Breast epithelium (tissue), 3 donors: ENCODE measurements at regions not wholly inside any gene's neighbourhood (a gene's known extent, or its start where the extent isn't known, plus 50 kb on each side); places are given as distances from the start of the nearest gene placed in this dataset.
"Not testable (repeated sequence)": the region's sequence is repeated elsewhere in the genome, so short reads cannot be mapped to it uniquely, and the experiment has no call there.

Experiments used
- POLR2AphosphoS5 ChIP-seq, 3 donors: sonication (generic); formaldehyde crosslinking; IDR thresholded peaks; one replicate each; pipeline ENCODE4 v1.6.1; 2017; ENCODE audit warnings: antibody characterized with exemption in 3 of 3
- TF ChIP-seq, protein P1 (sequence below), 3 donors: fragments of 450-650 bp; IDR thresholded peaks; one replicate each; pipeline ENCODE4 v1.5.1; 2016 to 2017; ENCODE audit warnings: antibody characterized with exemption in 3 of 3, mild to moderate bottlenecking in 3 of 3, moderate library complexity in 3 of 3

DNA sequence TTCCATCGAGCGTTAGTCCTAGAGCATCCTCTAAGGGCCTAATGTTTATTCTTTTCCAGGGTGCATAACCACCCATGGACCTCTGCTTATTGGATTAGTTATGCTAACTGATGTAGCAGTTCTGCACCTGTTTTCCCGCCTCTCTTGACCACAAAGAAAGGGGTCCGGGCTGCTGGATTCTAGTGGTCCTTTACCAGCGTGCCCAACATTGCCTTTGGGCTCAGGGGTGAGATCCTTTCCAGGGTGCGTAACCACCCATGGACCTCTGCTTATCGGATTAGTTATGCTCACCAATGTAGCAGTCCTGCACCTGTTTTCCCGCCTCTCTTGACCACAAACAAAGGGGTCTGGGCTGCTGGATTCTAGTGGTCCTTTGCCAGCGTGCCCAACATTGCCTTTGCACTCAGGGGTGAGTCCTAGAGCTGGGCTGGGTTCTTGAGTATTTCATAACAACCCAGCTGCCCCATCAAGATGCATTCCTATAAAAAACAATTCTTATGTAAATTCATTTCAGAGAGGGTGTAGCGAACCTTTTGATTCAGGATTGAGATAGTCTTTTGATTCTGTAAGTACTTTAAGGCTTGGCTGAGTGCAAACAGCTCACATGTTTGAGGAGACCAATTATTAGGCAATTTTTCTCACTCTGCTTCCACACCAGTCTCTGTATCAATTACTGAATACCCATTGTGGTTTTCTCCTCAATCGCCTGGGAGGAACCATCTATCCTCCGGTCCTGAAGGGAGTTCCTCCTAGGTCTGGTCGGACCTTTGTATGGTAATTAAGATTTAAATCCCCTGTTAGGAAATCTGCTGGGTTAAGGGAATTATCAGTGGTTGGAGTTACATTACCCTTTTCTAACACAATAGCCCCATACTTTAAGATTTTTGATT, 253.0 kb upstream of the CNR1 start:
- TF ChIP-seq, protein P1, sequence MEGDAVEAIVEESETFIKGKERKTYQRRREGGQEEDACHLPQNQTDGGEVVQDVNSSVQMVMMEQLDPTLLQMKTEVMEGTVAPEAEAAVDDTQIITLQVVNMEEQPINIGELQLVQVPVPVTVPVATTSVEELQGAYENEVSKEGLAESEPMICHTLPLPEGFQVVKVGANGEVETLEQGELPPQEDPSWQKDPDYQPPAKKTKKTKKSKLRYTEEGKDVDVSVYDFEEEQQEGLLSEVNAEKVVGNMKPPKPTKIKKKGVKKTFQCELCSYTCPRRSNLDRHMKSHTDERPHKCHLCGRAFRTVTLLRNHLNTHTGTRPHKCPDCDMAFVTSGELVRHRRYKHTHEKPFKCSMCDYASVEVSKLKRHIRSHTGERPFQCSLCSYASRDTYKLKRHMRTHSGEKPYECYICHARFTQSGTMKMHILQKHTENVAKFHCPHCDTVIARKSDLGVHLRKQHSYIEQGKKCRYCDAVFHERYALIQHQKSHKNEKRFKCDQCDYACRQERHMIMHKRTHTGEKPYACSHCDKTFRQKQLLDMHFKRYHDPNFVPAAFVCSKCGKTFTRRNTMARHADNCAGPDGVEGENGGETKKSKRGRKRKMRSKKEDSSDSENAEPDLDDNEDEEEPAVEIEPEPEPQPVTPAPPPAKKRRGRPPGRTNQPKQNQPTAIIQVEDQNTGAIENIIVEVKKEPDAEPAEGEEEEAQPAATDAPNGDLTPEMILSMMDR (IDR thresholded peaks at IDR 0.05) = not testable (repeated sequence)
- not testable (repeated sequence) for TF ChIP-seq POLR2AphosphoS5 (IDR thresholded peaks at IDR 0.05)
